Keratinocyte (primary cell): ENCODE measurements at regions not wholly inside any gene's neighbourhood (a gene's known extent, or its start where the extent isn't known, plus 50 kb on each side); places are given as distances from the start of the nearest gene placed in this dataset.

Source experiments
- CTCF ChIP-seq, 3 experiments: IDR thresholded peaks in 1 of 3; conservative IDR thresholded peaks in 1 of 3; optimal IDR thresholded peaks in 1 of 3; 2 replicates in 2 of 3; 3 replicates in 1 of 3; pipeline versions ENCODE3 to v1.5.1; 2011; ENCODE audit warnings: low read length in 3 of 3, mild to moderate bottlenecking in 3 of 3, moderate library complexity in 2 of 3, control low read depth in 1 of 3, inconsistent platforms in 1 of 3; ENCODE audit not compliant: insufficient read depth in 2 of 3; ENCODE audit errors: extremely low read depth in 1 of 3
- EZH2 ChIP-seq: IDR thresholded peaks from one replicate; pipeline ENCODE4 v1.6.1; 2012; ENCODE audit warnings: inconsistent platforms, mild to moderate bottlenecking, low read length, moderate library complexity

GRCh38 chr1:80917826-80918225 lies 882.9 kb upstream of the ADGRL2 start:
- TF ChIP-seq CTCF (optimal IDR thresholded peaks at IDR 0.05 in 1 of 3, IDR thresholded peaks at IDR 0.05 in 1 of 3, conservative IDR thresholded peaks at IDR 0.05 in 1 of 3; ENCODE audit: extremely low read depth in 1 of 3, insufficient read depth in 2 of 3, low read length in 3 of 3): no peak
- TF ChIP-seq EZH2: no peak
